Stimulated activated naive CD4-positive, alpha-beta T cell treated with Interleukin-2 at 50 U/mL for 16 hours (primary cell): ENCODE measurements at regions not wholly inside any gene's neighbourhood (a gene's known extent, or its start where the extent isn't known, plus 50 kb on each side); places are given as distances from the start of the nearest gene placed in this dataset.

Experiments used
- DNase-seq: peaks from one replicate; lab custom pipeline; 2025; lab: John Stamatoyannopoulos, UW

DNA sequence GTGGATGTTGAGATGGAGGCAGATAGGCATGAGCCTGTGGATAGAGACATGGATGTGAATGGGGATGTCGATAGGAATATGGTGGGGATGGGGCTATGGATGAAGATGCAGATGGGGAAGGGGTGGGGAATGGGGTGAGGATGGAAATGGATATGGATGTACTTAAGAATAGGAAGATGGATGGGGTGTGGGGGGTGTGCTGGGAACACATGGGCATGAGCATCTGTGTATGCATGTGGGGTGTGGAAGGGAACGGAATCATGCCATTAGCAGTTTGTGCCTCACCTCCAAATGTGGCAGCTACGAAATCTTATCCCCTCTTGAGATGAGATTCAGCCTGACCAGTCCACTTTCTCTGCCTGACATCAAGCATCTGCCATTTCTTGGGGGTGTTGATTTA is 359.5 kb upstream of the MGMT start:
- no peak for DNase-seq

DNA sequence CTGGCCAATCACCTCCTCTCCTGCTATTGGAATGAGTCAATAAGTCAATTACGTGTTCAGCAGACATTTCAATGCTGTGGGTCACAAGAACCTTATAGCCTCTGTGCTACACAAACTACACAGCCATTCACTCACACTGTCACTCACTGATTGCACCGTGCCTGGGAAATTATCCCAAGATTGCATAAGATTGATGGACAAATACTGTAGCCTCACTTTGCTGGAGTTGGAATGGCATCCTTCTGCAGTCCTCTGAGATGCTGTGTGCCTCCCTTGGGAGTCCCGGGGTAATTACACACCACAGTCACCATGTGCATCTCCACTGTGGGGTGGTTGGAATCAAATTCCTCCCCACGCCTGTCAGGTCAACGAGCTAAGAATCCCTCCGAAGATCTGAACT is 358.7 kb upstream of the MGMT start:
- no peak for DNase-seq

DNA sequence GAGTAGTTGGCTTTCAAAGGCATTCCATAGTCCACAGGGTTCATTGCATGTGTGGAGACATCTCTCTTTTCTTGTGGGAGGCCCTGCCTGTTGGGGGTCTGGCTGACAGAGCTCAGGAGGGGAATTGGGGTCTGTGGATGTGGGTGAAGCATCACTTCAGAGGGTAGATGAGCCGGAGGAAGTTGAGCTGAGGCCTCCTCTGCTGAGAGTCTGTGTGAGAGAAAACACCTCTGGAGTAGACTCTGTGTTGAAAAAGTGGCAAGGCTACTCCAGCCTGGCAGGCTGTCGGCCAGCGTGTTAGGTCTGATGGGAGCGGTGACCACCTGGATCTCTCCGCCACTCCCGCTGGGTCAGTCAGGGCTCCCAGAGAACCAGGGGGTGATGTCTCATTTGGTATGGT is 358.0 kb upstream of the MGMT start:
- no peak for DNase-seq

DNA sequence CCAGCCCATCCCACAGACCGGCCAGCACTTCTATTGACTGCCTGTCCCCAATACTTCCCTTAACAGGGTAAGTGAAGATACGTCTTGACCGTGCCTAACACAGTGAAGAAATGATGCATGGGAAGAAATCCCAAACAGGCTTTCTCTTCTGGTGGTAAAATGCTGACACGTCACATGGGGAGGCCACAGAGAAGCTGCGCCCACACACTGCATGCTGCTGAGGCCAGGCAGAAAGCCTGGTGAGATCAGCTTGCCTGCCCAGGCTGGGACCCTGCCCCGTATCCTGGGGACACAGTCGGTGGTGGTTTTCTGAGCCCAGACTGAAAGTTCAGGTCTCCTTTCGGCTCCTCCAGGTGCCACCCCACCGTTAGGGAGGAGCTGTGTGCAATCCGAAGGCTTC is 356.3 kb upstream of the MGMT start:
- DNase-seq, result no peak

DNA sequence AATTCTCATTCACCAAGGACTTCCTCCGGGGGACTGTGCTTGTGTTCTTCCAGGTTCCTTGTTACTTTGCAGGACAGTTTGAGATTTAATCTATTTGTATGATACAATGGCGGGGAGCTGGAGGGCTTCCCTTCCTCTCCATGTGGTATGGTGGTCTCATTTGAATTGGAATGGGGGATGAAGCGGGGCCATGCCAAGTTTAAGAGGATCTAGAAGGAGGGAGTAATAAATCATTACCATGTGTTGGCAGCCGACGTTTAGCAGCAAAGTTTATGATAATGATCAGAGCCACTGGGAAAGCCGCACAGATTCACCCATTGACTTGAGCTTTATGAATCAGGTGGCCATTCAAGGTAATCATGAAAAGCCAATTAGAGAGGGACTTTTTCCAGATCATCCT is 355.1 kb upstream of the MGMT start:
- DNase-seq, result no peak

DNA sequence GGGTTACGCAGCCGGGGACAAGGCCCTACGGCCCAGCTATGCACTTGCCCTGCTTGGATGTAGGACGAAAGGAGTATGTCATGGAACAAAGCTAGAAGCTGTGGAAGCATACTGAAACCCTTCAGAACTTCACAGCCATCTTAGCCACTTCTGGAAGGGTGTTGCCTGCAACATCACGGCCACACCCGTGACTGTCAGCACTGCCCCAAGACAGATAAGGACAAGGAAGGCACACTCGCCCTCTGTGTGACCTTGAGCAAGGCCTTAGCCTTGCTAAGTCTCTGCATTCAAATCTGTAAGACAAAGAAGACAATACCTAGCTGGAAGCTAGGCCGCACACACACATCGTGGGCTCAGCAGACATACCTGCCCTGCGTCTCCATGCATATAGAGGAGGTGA is 352.5 kb upstream of the MGMT start:
- DNase-seq, result no peak

DNA sequence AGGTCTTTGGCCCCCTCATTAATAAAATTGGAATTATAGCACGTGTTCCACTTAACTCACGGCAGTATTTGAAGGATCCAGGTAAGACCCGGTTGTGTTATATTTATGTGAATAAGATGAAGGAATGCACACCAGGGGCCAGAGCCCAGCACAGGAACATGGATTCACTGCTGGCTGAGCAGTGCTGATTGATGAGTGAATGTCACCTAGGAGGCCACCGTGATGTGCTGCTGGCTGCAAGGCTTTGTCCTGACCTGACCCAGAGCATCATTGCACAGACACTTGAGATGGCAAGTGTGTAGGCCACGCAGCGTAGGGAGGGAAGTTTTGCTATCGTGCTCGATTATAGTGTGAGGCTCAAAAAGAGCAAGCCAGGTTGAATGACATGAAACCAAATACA is 350.7 kb upstream of the MGMT start:
- DNase-seq, result no peak

DNA sequence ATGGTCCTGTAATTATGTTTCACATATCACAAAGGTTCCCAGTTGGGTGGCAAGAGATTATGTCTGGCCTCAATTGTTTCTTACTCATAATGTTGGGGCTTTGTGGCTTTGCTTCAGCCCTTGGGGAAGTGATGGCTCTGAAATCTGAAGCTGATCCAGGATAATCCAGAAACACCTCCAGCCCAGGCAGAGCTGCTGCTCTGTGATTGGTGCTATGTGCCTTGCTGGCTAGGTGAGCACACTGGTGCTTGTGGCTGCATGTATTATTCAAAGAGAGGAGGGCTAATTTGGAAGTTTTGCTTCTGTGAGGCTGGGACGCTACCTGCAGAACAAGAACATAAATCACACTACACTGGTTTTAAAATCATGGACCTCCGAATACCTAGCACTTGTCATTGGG is 346.6 kb upstream of the MGMT start:
- no peak for DNase-seq

DNA sequence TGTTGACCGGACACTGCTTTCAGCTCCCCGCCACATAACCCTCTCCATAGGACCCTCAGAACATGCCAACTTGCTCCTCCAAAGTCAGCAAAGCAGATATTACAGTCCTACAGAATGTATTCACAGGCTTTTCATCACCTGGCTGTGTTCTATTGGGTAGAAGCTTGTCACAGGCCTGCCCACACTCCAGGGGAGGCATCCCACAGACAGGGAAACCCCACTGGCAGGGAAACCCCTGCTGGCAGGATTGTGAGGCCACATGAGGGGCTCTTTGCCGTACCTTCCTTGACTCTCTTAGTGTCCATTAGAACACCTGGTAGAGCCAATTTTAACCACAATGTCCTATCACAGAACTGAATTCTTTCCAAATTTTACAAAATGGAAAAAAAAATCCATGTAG is 344.2 kb upstream of the MGMT start:
- DNase-seq, result no peak

DNA sequence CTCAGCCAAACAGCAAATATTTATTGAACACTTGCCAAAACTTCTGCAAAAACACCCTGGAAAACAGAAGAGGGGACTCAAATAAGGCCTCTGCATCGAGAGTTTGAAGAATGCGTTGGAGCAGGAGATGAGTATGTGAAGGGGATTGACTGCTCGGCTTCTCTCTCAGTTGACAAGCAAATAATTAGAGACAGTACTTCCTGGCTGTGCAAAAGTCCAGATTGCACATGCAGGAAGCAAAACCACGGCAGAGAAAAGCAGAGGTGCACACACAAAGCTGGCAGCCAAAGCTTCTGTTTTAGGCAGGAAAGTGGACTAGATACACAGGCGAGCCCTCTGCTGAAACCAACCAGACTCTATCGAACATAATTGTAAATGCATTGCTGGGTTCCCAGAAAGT is 343.6 kb upstream of the MGMT start:
- DNase-seq, result no peak

DNA sequence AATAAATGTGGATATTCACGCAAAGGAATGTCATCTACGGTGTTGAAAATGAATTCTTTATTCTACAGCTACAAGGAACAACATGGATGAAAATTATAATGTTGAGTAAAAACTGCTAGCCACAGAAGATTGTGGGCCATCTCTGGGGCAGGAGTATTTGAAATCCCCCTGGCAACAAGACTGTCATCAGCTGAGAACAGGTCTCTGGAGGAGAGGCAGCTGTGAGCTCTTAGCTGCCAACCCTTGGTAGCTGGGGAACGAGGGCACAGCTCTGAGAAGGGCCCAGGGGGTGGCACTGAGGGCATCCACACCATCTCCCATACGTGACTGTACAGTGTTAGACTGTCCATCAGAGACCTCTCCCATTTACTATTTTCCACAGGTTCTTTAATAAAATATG is 340.1 kb upstream of the MGMT start:
- DNase-seq, result no peak

DNA sequence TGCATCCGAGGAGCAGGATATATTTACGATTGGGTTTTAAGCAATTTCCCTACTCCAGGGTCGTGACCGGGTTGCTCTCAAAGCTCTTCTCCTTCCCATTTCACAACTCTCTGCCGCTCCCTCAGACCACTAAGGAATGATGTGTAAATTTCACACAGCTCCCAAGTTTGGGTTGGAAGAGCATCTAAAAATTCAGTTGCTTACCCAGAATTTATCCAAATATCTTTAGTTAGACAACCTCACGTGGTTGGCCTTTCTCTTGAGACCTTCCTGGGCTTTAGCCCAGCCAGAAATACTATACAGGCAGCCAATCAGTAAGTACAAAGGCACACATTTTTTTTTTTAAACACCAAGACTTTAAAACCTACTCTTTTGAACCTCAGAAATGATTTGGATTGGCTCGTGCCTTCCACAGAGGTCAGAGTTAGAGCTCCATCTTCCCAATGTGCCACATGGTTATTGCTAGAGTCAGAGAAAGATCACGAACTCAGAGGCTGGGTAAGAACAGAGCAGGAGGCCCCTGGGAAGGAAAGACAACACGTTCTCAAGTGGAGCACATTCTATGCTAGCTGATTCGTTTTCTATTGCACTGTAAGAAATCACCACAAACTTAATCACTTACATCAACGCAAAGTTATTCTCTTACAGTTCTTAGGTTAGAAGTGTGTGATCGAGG is 335.4 kb upstream of the MGMT start:
- no peak for DNase-seq

DNA sequence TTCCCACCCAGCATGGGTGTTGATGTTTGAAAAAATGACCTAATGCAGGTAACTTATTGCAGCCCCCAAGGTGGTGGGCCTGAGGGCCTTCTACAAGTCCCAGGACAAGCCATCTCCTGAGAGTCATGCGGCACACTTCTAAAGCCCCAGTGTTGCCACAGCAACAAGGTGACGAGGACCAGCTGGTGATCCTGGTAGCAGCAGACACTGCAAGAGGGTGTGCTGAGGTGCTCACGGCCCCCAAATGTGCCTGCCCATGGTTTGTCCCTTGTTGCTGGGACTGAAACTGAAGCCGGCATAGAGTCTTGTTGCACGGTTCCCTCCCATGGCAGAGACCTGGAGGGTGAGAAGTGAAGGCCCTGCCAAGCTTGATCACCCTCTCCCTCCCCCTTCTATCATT is 333.2 kb upstream of the MGMT start:
- no peak for DNase-seq

DNA sequence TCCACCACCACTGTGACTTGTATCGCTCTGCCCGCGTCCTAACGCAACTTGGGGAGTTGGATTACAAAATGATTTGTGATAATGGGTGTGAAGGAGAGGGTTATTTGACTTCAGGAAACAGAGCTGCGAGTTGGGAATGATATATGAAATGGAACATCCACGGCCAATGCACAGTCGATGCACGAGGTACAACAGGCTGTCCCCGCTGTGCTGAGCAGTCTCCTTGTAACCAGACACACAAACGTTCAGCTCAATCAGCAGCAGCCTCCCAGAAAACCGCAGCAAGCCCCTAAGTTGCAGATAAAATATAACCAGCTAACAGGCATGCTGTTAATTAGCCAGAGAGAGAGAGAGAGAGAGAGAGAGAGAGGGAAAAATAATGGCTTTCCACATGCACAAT is 332.7 kb upstream of the MGMT start:
- DNase-seq, result no peak

DNA sequence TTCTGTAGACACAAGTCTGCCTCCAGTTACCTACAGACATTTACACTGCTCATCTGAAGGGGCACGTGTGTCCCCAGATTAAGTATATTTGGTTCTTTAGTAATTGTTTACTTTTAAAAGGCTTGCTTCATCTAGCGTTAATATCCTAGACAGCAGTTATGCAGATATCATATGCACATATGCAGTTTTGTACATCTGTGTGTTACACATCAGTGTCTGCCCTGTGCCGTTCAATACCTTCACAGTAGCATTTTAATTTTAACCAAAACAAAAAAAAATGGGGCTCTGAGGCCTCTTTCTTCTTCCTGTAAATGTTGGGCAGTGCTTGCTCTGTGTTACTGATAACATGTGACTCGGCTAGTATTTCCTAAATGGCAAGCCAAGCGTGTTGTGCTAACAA is 331.4 kb upstream of the MGMT start:
- no peak for DNase-seq

DNA sequence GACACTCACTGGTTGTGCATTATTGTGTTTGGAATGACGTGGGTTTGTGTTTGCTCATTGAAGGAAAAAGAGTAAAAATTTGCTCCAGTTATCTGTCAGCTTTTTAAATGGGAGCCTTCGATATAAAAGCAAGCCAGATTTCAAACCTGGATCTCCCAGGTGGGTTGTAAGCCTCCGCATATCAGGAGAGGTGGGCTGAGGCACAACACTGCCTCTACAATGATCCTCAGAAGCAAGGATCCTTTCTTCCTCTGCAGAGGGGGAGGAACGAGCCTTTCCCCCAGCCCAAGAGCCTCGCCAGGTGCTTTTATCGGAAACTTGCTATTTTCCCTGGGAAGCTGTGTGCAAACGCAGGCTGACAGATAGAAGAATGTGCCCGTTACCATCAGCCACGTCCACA is 331.0 kb upstream of the MGMT start:
- DNase-seq, result no peak

DNA sequence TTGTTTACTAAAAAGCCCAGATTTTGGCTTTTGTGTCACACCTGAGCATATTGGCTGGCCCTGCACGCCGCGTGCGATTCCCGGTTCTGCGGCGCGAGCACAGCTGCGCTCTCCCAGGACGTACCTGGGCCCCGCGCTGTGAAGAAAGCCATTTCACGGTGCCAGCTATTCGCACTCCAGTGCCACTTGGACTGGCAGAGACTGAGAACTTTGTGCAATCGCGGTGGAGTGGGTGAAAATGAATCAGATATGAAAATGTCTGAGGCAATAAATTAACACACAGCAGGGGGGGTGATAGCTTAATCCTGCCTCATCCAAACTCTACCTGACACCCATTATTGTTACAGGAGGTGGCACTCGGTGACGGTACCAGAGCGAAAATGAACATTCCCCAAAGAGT is 330.1 kb upstream of the MGMT start:
- DNase-seq, result no peak

DNA sequence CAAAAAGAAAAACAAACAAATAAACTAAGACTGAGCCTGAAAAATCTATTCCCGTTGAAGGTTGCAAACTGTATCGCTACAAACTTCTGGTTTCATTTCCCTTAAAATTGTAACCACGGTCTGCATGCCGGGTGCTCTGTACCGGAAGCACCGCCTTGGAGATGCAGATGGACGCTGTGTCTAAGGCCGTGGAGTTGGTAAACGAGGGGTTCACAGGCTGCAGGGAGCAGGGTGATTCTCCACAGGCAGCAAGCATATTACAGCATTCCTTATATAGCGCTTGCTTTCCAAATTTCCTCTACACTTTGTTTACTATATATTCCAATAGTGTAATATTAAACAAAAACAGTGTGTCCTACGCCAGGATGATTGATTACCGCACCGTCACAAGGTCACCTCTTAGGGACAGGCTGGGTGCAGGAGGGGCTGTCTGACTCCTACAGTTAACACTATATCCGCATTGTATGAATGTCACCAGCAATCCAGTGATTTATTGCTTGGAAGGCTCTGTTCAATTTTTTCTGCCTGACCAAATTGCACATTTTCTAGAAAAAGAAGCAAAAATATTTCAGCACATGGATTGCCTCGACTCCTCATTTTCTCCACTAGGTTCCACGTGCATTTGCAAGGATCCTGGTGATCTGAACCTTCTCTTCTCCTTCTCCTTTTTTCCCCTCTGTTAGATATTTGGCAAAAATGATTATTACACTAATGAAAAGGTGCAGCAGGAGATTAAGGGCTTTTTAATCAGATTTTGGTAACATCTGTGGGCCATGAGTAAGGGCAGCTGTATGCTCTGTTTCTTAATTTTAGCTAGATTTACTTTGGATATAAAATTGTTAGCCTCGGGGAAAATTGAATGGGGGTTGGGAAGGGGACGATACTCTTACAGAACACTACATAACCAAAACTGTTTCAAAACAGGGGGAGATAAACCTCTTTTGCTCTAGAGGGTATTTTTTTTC is 325.8 kb upstream of the MGMT start:
- DNase-seq, result no peak

DNA sequence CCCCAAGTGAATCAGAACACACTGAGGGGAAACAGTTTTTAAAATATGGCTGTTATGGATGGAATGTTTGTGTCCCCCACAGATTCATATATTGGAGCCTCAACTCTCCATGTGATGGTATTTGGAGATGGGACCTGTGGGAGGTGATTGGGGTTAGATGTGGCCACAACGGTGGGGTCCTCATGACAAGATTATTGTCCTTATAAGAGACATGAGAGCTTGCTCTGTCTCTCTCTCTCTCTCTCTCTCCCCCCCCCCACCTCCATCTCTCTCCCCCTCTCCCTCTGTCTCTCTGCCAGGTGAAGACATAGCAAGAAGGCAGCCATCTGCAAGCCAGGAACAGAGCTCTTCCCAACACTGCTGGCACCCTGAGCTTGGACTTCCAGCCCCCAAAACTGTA is 315.8 kb upstream of the MGMT start:
- DNase-seq, result no peak

DNA sequence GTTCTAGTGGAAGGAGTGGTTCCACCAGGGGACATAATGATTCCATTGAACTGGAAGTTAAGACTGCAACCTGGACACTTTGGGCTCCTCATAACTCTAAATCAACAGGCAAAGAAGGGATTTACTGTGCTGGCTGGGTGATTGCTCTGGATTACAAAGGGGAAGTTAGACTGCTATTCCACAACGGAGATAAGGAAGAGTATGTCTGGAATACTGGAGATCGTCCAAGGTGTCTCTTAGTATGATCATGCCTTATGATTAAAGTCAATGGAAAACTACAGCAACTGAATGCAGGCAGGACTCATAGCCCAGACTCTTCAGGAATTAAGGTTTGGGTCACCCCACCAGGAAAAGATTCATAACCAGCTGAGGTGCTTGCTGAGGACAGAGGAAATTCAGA is 310.6 kb upstream of the MGMT start:
- no peak for DNase-seq

DNA sequence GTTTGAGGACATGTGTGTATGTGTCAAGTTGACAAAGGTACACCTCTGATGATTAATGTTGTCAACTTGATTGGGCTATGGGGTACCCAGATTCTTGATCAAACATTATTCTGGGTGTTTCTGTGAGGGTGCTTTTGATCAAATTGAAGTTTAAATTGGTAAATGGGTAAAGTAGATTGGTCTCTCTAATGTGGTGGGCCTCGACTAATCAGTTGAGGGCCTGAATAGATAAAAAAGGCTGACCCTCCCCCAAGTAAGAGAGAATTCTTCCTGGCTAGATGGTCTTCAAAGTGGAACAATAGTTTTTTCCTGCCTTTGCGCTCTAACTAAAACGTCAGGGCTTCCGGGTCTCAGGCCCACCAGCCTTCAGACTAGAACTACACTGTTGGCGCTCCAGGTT is 309.9 kb upstream of the MGMT start:
- DNase-seq, result no peak

DNA sequence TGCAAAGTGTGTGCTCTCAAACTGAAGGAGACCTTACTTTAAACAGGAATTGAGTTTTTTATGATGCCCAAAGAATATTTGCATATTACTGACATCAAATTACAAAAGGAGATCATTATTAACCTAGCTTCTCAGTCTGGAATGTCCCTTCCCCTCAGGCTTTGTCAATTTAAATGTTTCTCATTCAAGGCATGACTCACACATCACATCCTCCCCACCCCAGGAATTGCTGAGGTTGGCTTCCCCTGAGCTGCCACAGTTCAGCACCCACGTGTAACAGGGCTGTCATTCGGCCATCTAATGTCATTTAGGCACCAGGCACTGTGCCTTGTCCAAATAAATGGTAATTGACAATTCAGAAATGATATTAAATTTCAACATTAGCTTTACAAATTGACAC is 305.9 kb upstream of the MGMT start:
- DNase-seq, result no peak

DNA sequence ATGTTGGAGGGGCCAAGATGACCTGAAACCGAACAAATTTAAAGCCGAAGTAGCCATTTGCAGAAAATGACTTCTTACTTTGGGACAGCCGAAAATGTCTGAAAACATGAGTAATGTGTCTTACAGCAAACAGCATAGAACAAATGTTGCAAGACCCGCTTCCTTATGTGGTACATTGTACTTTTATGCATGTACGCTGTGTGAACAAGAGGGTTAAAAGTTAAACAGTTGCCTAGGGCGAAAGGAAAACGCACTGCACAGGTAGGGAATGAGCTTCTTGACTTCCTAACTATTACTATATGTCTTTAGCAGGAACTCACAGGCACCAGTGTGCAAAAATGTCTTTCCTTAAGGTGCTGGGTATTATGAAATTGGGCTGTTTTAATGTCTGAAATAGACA is 303.5 kb upstream of the MGMT start:
- no peak for DNase-seq
